H9 (cell line): ENCODE measurements at regions not wholly inside any gene's neighbourhood (a gene's known extent, or its start where the extent isn't known, plus 50 kb on each side); places are given as distances from the start of the nearest gene placed in this dataset.

Experiments
- DNase-seq: peaks from one replicate; pipeline ENCODE4 v3.0.0-alpha.2; 2017
- H2AFZ ChIP-seq: one replicate; pipeline ENCODE4 v1.6.1; 2013; ENCODE audit warnings: mild to moderate bottlenecking, low read length, control low read depth, moderate library complexity
- H2AK5ac ChIP-seq: 2 replicates; pipeline ENCODE4 v1.6.1; 2013; ENCODE audit warnings: low read length, control low read depth, mixed read lengths; ENCODE audit not compliant: insufficient read length
- H2BK120ac ChIP-seq: one replicate; pipeline ENCODE4 v1.6.1; 2013; ENCODE audit warnings: low read depth, mild to moderate bottlenecking, low read length, control low read depth, inconsistent platforms; ENCODE audit not compliant: poor library complexity, severe bottlenecking
- H2BK12ac ChIP-seq: 2 replicates; pipeline ENCODE4 v1.6.1; 2013; ENCODE audit warnings: low read length, control low read depth, mixed read lengths, low read depth; ENCODE audit not compliant: insufficient read length
- H2BK15ac ChIP-seq: 2 replicates; pipeline ENCODE4 v1.6.1; 2013; ENCODE audit warnings: low read depth, low read length, control low read depth
- H2BK20ac ChIP-seq: one replicate; pipeline ENCODE4 v1.6.1; 2013; ENCODE audit warnings: low read depth, mild to moderate bottlenecking, low read length, control low read depth, inconsistent platforms; ENCODE audit not compliant: poor library complexity, severe bottlenecking
- H2BK5ac ChIP-seq: 2 replicates; pipeline ENCODE4 v1.6.1; 2013; ENCODE audit warnings: low read length, control low read depth, mixed read lengths; ENCODE audit not compliant: insufficient read length
- H3K14ac ChIP-seq: 2 replicates; pipeline ENCODE4 v1.6.1; 2013; ENCODE audit warnings: low read length, control low read depth; ENCODE audit not compliant: insufficient read depth
- H3K18ac ChIP-seq: 2 replicates; pipeline ENCODE4 v1.6.1; 2013; ENCODE audit warnings: low read depth, mild to moderate bottlenecking, mixed read lengths, low read length, control low read depth; ENCODE audit not compliant: insufficient read length
- H3K23ac ChIP-seq: 2 replicates; pipeline ENCODE4 v1.6.1; 2013; ENCODE audit warnings: low read length, control low read depth, mixed read lengths, low read depth; ENCODE audit not compliant: insufficient read length
- H3K23me2 ChIP-seq: 2 replicates; pipeline ENCODE4 v1.6.1; 2013; ENCODE audit warnings: low read depth, mild to moderate bottlenecking, mixed read lengths, low read length, control low read depth; ENCODE audit not compliant: insufficient read length, poor library complexity, severe bottlenecking
- H3K27ac ChIP-seq: 2 replicates; pipeline ENCODE4 v1.5.1; 2013; ENCODE audit warnings: low read length, control low read depth, mixed read lengths, low read depth; ENCODE audit not compliant: insufficient read length
- H3K27me3 ChIP-seq: 2 replicates; pipeline ENCODE4 v1.6.1; 2013; ENCODE audit warnings: low read length, control low read depth, inconsistent platforms; ENCODE audit not compliant: insufficient read depth
- H3K4ac ChIP-seq: 2 replicates; pipeline ENCODE4 v1.6.1; 2013; ENCODE audit warnings: low read depth, mild to moderate bottlenecking, control low read depth, inconsistent platforms, low read length, moderate library complexity
- H3K4me1 ChIP-seq: 2 replicates; pipeline ENCODE4 v1.6.1; 2013; ENCODE audit warnings: low read length, control low read depth, inconsistent platforms; ENCODE audit not compliant: insufficient read depth
- H3K4me2 ChIP-seq: 2 replicates; pipeline ENCODE4 v1.6.1; 2013; ENCODE audit warnings: low read length, control low read depth, mixed read lengths; ENCODE audit not compliant: insufficient read length, insufficient read depth
- H3K56ac ChIP-seq: 2 replicates; pipeline ENCODE4 v1.6.1; 2013; ENCODE audit warnings: low read depth, mild to moderate bottlenecking, mixed read lengths, low read length, control low read depth; ENCODE audit not compliant: insufficient read length
- H3K79me1 ChIP-seq: 2 replicates; pipeline ENCODE4 v1.6.1; 2013; ENCODE audit warnings: low read depth, mild to moderate bottlenecking, moderate library complexity, low read length, control low read depth, inconsistent platforms; ENCODE audit not compliant: insufficient read depth, poor library complexity, severe bottlenecking
- H3K79me2 ChIP-seq: 2 replicates; pipeline ENCODE4 v1.6.1; 2013; ENCODE audit warnings: low read length, control low read depth, inconsistent platforms; ENCODE audit not compliant: insufficient read depth
- H3K9ac ChIP-seq: 2 replicates; pipeline ENCODE4 v1.6.1; 2013; ENCODE audit warnings: low read length, control low read depth, mixed read lengths; ENCODE audit not compliant: insufficient read length; ENCODE audit errors: extremely low read depth
- H3K9me3 ChIP-seq: one replicate; pipeline ENCODE4 v1.6.1; 2013; ENCODE audit warnings: low read depth, low read length, inconsistent platforms; ENCODE audit not compliant: control insufficient read depth
- H3T11ph ChIP-seq: one replicate; pipeline ENCODE4 v1.6.1; 2013; ENCODE audit warnings: mild to moderate bottlenecking, low read length, control low read depth, inconsistent platforms
- H4K20me1 ChIP-seq: one replicate; pipeline ENCODE4 v1.6.1; 2013; ENCODE audit not compliant: control insufficient read depth, insufficient read length, insufficient read depth
- H4K5ac ChIP-seq: 2 replicates; pipeline ENCODE4 v1.6.1; 2013; ENCODE audit warnings: low read depth, mild to moderate bottlenecking, mixed read lengths, low read length, control low read depth; ENCODE audit not compliant: insufficient read length
- H4K8ac ChIP-seq: replicated peaks from 2 replicates; pipeline ENCODE4 v1.6.1; 2013; ENCODE audit warnings: low read length, control low read depth, mixed read lengths, low read depth; ENCODE audit not compliant: insufficient read length
- H4K91ac ChIP-seq: 2 replicates; pipeline ENCODE4 v1.6.1; 2013; ENCODE audit warnings: low read depth, mild to moderate bottlenecking, moderate library complexity, mixed read lengths, low read length, control low read depth; ENCODE audit not compliant: insufficient read length
- H3K27ac Mint-ChIP-seq, 3 experiments: 2 replicates in 2 of 3; 3 replicates in 1 of 3; pipeline ENCODE4 v1.8.0; 2020 to 2021; ENCODE audit warnings: mixed read lengths in 3 of 3, mild to moderate bottlenecking in 1 of 3, moderate library complexity in 1 of 3
- H3K27me3 Mint-ChIP-seq: 2 replicates; pipeline ENCODE4 v1.8.0; 2021; ENCODE audit warnings: low read depth, mild to moderate bottlenecking, moderate library complexity, mixed read lengths
- H3K36me3 Mint-ChIP-seq, 3 experiments: 2 replicates in 2 of 3; 3 replicates in 1 of 3; pipeline ENCODE4 v1.8.0; 2020 to 2021; ENCODE audit warnings: low read depth in 3 of 3, mixed read lengths in 3 of 3; ENCODE audit not compliant: insufficient read depth in 1 of 3
- H3K4me1 Mint-ChIP-seq, 2 experiments: 2 replicates each; pipeline ENCODE4 v1.8.0; 2020; ENCODE audit warnings: mixed read lengths in 2 of 2
- H3K4me3 Mint-ChIP-seq, 2 experiments: 2 replicates in 1 of 2; 3 replicates in 1 of 2; pipeline ENCODE4 v1.8.0; 2020 to 2021; ENCODE audit warnings: mild to moderate bottlenecking in 2 of 2, mixed read lengths in 2 of 2, moderate library complexity in 1 of 2
- H3K9me3 Mint-ChIP-seq, 2 experiments: 2 replicates in 1 of 2; 3 replicates in 1 of 2; pipeline ENCODE4 v1.8.0; 2020; ENCODE audit warnings: mild to moderate bottlenecking in 2 of 2, mixed read lengths in 2 of 2, moderate library complexity in 1 of 2
- WGBS: extraction: QIAGEN DNeasy Blood & Tissue Kit; methylation state at CpG from one replicate; pipeline ENCODE4 v1.1.7; 2013; ENCODE audit warnings: missing lambda C conversion rate, low lambda C conversion rate, mixed read lengths; ENCODE audit not compliant: insufficient read length; ENCODE audit errors: extremely low coverage; 5-methylcytosine and 5-hydroxymethylcytosine counted together
- TF ChIP-seq, protein P1 (sequence below): fragments of 200-600 bp; sonication (generic); conservative IDR thresholded peaks from 3 replicates; pipeline ENCODE4 v1.8.0; 2021; ENCODE audit warnings: antibody characterized with exemption, mild to moderate bottlenecking

- Histone ChIP-seq H3K4me2 (no peak overlapping the region), H3K9ac (no peak overlapping the region)
- H3K4me1 Mint-ChIP-seq = peaks cover 7 to 10% of the 10 kb centered on the region in 2 experiments; a peak in 3 of 4 replicates
Measured at GRCh38 chr1:48082271-48082962, 85.2 kb upstream of the TRABD2B start.

More at GRCh38 chr1:48082271-48082962, 85.2 kb upstream of the TRABD2B start:
- no peaks in the 10 kb centered on the region for H3K9me3 Mint-ChIP-seq
- no peak overlapping the region for H3T11ph ChIP-seq
- TF ChIP-seq, protein P1, sequence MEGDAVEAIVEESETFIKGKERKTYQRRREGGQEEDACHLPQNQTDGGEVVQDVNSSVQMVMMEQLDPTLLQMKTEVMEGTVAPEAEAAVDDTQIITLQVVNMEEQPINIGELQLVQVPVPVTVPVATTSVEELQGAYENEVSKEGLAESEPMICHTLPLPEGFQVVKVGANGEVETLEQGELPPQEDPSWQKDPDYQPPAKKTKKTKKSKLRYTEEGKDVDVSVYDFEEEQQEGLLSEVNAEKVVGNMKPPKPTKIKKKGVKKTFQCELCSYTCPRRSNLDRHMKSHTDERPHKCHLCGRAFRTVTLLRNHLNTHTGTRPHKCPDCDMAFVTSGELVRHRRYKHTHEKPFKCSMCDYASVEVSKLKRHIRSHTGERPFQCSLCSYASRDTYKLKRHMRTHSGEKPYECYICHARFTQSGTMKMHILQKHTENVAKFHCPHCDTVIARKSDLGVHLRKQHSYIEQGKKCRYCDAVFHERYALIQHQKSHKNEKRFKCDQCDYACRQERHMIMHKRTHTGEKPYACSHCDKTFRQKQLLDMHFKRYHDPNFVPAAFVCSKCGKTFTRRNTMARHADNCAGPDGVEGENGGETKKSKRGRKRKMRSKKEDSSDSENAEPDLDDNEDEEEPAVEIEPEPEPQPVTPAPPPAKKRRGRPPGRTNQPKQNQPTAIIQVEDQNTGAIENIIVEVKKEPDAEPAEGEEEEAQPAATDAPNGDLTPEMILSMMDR = no peak
- H3K27me3 ChIP-seq = no peaks in the 10 kb centered on the region; the same call in none of the 2 replicates
- no peak overlapping the region for H3K27ac ChIP-seq
- no peak overlapping the region for H2BK12ac ChIP-seq
- H2AK5ac ChIP-seq = no peak overlapping the region
- no peak overlapping the region for H3K23ac ChIP-seq
- H3K79me2 ChIP-seq = no peaks in the 10 kb centered on the region
- H2AFZ ChIP-seq = no peak overlapping the region
- H3K9me3 ChIP-seq = no peaks in the 10 kb centered on the region
- no CpG with 5 or more reads among the region's 6 CpGs for WGBS
- H3K79me1 ChIP-seq = no peaks in the 10 kb centered on the region
- H2BK15ac ChIP-seq = no peak overlapping the region
- peaks cover 23% of the 10 kb centered on the region for H3K27me3 Mint-ChIP-seq
- H3K14ac ChIP-seq = no peak overlapping the region
- no peak overlapping the region for H4K5ac ChIP-seq
- H2BK20ac ChIP-seq = no peak overlapping the region
- H2BK120ac ChIP-seq = no peak overlapping the region
- no peaks in the 10 kb centered on the region for H3K36me3 Mint-ChIP-seq
- no peak overlapping the region for H3K56ac ChIP-seq
- H3K4me3 Mint-ChIP-seq = no peak overlapping the region
- no peak overlapping the region for H3K4ac ChIP-seq
- no peaks in the 10 kb centered on the region for H3K23me2 ChIP-seq
- no peak overlapping the region for H2BK5ac ChIP-seq
- no peaks in the 10 kb centered on the region for H3K4me1 ChIP-seq
- H3K27ac Mint-ChIP-seq = no peak overlapping the region
- no peaks in the 10 kb centered on the region for H4K20me1 ChIP-seq
- H4K8ac ChIP-seq = no peak overlapping the region
- H4K91ac ChIP-seq = no peak overlapping the region
- DNase-seq = no peak
- no peak overlapping the region for H3K18ac ChIP-seq
